ENCODE measurements at regions not wholly inside any gene's neighbourhood (a gene's known extent, or its start where the extent isn't known, plus 50 kb on each side); places are given as distances from the start of the nearest gene placed in this dataset.
"Not testable (repeated sequence)": the region's sequence is repeated elsewhere in the genome, so short reads cannot be mapped to it uniquely, and the experiment has no call there.

DNA sequence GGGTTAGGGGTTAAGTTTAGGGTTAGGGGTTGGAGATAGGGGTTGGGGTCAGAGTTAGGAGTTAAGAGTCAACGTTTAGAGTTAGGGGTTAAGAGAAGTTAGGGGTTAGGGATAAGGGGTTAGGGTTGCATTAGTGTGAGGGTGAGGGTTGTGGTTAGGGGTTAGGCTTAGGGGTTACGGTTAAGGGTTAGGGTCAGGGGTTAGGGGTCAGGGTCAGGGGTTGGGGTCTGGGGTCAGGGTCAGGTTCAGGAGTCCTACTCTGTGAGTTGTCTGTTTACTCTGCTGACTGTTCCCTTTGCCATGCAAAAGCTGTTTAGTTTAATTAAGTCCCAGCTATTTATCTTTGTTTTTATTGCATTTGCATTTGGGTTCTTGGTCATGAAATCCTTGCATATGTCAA is 1267.3 kb downstream of the FOXD4L5 start:
- TF ChIP-seq, protein P1, sequence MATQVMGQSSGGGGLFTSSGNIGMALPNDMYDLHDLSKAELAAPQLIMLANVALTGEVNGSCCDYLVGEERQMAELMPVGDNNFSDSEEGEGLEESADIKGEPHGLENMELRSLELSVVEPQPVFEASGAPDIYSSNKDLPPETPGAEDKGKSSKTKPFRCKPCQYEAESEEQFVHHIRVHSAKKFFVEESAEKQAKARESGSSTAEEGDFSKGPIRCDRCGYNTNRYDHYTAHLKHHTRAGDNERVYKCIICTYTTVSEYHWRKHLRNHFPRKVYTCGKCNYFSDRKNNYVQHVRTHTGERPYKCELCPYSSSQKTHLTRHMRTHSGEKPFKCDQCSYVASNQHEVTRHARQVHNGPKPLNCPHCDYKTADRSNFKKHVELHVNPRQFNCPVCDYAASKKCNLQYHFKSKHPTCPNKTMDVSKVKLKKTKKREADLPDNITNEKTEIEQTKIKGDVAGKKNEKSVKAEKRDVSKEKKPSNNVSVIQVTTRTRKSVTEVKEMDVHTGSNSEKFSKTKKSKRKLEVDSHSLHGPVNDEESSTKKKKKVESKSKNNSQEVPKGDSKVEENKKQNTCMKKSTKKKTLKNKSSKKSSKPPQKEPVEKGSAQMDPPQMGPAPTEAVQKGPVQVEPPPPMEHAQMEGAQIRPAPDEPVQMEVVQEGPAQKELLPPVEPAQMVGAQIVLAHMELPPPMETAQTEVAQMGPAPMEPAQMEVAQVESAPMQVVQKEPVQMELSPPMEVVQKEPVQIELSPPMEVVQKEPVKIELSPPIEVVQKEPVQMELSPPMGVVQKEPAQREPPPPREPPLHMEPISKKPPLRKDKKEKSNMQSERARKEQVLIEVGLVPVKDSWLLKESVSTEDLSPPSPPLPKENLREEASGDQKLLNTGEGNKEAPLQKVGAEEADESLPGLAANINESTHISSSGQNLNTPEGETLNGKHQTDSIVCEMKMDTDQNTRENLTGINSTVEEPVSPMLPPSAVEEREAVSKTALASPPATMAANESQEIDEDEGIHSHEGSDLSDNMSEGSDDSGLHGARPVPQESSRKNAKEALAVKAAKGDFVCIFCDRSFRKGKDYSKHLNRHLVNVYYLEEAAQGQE (IDR thresholded peaks at IDR 0.05; ENCODE audit: insufficient read depth in 1 of 2, low read depth in 2 of 2, low read length in 1 of 2): not testable (repeated sequence)
- not testable (repeated sequence) for TF ChIP-seq CTCF (IDR thresholded peaks at IDR 0.05)
